ENCODE measurements at regions not wholly inside any gene's neighbourhood (a gene's known extent, or its start where the extent isn't known, plus 50 kb on each side); places are given as distances from the start of the nearest gene placed in this dataset.

DNA sequence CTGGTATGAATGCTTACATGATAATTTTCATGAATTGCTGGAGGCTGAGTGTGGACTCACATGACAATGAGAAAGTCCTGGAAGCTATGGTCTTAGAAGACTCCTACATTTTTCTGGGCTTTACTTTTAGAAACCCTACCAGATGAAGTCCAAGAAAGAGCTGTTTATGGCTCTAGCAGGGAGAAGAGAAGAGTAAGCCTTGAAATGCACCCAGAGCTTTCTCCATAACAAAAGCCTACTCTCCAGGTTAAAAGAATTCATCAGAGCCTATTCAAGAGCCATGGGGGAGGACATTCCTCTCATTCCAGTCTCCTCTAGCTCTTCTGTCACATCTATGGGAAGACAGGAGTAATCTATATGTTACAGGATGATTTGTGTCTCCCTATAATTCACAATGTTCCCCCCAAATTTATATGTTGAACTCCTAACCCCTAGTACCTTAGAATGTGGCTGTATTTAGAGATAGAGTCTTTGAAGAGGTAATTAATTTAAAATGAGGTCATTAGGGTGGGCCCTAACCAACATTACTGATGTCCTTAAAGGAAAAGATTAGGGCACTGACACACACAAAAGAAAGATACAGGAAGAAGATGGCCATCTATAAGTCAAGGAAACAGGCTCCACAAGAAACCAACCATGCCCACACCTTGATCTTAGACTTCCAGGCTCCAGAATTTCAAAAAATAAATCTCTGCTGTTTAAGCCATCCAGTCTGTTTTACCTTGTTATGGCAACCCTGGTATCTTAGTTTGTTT lies 193.8 kb upstream of the PTER start:
- DNase-seq: no peak

DNA sequence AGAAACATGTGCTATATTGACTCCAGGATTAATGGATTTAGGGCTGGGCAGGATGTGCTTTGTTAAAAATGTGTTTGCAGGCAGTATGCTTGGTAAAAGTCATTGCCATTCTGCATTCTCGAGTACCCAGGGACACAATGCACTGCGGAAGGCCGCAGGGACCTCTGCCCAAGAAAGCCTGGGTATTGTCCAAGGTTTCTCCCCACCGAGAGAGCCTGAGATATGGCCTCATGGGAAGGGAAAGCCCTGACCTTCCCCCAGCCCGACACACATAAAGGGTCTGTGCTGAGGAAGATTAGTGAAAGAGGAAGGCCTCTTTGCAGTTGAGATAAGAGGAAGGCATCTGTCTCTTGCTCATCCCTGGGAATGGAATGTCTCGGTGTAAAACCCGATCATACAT lies 186.7 kb upstream of the PTER start:
- peak; percentile 24 for DNase-seq

DNA sequence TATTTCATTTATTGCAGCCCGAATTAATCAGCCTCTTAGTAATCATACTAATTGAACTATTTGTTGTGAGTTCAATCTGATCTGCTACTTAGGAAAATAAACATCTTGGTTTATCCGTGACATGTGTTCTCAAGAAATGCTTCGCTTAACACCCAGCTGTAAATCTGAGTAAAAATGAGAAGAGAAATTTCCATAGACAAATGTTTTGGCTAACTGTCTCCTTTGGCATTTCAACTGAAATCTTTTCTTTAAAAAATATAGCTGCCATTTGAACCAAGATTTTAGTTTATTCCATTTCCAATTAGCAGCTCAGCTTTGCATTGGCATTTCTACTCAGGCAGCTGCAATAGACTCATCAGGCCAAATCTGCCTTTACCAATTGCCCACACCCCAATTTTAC lies 180.5 kb upstream of the PTER start:
- no peak for DNase-seq

DNA sequence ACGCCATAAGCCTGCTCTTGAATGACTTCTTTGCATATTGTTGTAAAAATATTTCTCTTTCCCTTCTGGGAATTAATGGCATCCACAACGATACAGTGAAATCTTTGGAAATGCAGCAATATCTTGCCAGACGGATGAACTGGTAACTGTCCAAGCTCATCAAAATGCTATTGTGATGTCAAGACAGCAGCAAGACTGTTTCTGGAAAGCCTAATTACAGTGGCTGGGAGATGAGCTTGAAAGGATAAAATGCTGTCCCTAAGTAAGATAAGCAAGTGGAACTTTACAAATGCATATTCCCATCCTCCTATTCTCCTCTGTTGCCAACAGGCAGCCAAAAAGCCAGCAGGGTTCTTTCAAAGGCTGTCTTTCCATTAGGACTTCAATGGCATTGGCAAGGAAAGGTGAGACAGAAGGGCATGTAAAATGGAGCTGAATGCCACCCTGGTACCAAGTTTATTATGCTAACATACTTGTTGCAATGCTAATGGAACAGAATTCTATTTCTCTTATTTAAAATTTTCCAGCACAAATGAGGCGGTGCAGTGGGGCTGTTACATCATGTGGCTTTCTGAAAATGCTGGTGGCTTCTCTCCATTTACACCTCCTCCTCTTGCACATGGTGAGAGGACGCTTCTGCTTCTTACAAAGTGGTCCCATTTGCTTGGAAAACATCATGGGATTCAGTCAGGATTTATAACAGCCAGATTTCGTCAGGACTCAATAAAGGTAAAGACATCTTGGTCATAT lies 178.3 kb upstream of the PTER start:
- DNase-seq: no peak

DNA sequence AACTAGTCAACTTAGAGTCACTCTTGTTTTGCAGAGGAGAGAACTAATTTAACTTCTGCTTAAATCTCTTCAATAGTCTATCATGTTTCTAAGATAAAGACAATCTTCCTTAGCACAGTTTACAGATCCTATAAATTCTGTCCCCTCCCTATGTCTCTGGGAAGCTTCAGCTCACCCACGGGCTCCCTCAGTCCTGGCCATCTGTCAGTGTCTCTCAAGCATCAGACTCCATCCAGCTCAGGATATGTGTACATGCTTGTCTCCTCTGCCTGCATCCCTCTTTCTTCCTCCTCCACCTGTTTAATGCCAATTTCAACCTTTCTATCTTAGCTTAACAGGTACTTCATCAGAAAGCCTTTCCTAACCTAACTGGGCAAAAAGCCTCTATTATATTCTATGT lies 177.1 kb upstream of the PTER start:
- no peak for DNase-seq

DNA sequence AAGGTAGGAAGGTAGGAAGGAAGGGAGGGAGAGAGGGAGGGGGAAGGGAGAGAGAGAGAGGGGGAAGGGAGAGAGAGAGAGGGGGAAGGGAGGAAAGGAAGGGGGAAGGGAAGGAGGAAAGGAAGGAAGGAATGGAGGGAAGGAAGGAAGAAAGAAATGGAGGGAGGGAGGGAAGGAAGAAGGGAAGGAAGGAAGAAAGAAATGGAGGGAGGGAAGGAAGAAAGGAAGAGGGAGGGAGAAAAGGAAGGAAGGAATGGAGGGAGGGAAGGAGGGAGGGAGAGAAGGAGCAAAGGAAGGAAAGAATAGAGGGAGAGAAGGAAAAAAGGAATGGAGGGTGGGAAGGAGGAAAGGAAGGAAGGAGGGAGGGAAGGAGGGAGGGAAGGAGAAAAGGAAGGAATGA lies 176.4 kb upstream of the PTER start:
- no peak for DNase-seq

DNA sequence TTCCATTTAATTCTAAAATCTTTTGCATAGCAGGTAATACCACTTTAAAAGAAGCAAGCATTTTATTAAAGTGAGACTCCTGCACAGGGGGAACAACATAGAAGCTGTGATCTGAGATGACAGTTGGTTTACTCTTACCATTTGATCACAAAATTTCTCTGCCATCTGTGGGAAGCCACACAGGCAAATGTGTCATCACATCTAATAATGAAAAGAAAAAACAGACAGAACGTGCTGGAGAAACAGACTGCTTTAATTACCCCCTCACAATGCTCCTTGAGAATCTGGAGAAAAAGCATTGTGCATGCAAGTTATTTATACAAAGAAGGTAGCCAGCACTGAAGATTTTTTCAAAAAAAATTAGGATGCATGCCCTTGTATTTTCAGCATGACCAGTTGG lies 165.2 kb upstream of the PTER start:
- no peak for DNase-seq

DNA sequence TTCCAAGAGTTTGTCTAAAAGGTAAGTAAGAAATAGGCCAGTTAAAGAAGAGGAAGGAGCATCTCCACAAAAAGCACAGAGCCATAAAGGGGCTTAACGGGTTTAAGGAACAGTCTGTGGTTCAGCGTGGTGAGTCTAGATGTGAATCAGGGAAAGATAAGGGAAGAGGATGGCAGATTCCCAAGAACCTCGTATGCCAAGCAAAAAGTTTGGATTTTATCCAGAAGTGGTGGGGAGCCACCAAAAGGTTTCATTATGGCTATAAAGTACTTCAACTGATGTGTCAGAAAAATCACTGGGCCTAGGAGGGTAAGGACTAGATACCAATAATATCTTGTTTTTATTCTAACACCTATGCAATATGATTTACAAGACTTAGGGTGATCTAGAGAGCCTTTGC lies 161.9 kb upstream of the PTER start:
- no peak for DNase-seq

DNA sequence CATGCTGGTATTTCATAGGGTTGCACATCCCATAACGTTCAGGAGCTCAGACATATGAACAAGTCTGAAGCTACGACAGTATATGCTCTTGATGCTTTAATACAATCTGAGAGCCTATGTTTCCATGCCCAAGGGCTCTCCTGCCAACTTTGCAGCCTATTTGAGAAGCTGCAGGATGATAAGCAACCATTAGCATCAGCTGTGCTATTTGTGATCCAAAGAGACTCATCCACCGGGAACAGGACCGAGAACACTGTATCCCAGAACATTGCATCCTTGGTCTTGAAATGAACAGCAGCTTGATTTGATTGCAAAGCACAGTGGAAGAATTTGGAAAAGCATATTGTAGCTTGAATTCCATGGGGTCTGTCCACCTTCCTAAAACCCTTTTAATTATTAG lies 156.2 kb upstream of the PTER start:
- no peak for DNase-seq

DNA sequence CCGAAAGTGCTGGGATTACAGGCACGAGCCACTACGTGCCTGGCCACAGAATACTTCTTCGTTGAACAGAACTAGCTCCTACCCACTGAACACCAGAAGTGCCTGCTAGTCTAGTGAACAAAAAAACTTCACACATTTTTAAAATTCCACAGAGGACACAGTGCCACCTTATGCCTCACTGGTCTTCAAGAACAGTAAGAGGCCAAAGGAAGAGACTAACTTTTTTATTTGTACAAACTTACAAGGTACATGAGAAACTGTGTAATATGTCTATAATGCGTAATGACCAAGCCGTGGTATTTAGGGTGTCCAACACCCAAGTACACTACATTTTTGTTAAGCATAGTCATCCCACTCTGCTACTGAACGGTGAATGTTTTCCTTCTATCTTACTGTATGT lies 144.4 kb upstream of the PTER start:
- DNase-seq: no peak

DNA sequence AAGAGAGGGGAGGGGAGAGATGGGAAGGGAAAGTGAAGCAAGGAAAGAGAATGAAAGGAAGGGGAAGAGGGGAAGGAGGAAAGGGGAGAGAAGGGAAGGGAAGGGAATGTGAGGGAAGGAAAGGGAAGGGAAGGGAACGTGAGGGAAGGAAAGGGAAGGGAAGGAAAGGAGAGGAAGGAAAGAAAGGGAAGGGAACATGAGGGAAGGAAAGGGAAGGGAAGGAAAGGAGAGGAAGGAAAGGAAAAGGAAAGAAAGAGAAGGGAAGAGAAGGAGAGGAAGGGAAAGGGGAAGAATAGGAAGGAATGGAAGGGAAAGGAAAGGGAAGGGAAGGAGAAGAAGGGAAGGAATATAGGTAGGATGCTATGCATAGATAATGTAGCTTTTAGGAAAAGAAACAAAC lies 139.7 kb upstream of the PTER start:
- no peak for DNase-seq

DNA sequence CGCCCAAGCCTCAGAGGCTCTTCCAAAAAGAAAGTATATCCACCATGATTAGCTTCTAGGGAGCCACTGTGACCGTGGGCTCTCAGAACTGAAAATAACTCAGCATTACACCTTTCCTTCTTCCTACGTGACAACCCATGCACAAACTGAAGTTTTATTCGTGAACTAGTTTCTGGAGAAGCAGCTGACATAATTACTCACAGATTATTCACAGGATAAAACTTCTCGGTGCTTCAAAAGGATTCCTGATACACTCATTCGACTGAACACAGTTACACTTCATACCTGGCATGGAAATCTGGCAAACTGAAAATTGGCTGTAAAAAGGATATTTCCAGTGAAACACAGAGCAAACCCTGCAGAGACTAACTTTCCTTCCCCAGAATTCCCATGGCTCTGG lies 139.2 kb upstream of the PTER start:
- DNase-seq: no peak

DNA sequence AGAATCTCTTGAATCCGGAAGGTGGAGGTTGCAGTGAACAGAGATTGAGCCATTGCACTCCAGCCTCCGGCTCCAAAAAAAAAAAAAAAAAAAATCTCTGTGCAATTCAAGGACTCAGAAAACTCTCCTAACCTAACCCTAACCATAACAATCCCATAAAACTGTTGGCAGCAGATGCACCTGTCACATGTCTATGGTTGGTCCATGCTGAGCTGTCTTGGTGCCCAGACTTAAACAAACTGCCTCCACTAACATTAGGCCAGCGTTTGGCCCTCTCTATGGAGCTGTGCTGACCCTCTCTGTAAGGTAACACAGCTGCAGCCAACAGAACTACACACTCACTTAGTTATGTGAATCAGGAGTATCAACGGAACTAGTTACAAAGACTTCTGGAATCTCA lies 132.5 kb upstream of the PTER start:
- DNase-seq: no peak

DNA sequence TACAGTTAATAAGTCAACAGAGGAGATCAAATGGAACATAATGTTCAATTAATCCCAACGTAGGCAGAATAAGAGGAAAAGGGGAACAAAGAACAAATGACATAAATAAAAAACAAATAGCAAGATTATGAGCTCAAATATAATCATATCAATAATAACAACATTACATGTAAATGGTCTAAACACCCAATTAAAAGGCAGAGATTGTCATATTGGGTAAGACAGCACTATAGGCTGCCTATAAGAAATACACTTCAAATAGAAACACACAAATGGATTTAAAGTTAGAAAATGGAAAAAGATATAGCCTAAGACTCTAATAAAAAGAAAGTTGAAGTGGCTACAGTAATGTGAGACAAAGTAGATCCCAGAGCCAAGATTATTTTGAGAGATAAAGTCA lies 126.4 kb upstream of the PTER start:
- DNase-seq: no peak

DNA sequence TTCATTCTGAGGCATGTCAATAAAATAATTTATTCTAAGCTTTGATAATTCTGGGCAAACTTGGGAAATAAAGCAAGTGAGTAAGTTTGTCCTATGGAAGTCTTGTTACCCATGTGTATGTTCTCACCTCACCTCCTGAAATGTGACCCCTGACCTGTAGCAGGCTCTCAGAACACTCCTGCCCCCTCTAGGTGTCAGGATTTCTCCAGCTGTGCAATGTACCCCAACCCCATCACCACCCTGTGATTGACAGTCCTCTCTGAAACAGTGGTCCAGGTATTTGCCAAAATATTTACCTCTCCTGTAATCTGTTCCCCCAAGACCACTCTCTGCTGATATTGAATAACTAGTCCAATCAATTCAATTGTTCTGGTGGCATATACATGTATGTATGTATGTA lies 122.6 kb upstream of the PTER start:
- DNase-seq: peak; percentile 63

DNA sequence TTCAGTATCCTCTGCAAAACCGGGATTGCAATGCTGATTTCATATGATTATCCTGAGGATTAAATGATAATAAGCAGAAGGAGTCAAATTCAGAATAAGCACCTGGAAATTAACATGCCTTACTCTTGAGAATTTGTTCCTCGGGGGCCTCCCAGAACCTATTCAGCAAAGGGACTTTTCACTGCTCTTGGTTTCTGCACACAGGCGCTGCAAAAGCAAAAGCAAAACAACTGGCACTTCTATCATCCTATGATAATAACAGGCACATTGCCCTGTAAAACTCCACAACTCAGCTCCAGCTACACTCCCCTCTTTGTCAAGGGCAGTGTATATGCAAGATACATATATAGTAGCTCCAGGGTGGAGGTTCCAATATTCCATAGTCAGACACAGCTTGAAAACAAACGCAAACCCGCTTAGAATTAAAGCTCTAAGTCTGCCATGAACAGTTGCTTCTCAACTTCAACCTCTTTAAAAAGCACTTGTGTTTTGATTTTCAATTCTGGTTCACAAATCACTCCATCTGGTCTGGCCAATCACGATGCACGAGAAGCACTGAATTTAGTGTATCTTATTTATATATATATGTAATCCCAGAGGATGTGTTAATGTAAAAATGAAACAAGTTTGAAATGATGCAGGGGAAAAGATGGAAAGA lies 119.9 kb upstream of the PTER start:
- no peak for DNase-seq

DNA sequence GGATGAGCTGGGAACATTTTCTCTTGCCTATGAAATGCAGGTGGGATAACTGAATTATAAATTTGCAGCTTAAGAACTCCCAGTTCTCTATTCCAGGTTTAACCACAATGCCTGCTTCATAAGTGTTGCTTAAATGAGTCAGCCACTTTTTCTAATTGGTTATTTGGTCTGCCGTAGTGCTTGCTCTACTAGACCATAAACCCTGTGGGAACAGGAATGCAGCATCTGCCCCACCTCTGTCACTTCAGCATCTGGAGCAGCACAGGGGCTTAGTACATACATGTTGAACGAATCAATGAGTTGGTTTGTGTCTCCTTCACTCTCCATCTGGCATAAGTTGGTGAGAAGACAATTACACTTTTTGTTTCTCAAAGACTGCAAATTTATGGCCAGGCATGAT lies 95.2 kb upstream of the PTER start:
- DNase-seq: no peak

DNA sequence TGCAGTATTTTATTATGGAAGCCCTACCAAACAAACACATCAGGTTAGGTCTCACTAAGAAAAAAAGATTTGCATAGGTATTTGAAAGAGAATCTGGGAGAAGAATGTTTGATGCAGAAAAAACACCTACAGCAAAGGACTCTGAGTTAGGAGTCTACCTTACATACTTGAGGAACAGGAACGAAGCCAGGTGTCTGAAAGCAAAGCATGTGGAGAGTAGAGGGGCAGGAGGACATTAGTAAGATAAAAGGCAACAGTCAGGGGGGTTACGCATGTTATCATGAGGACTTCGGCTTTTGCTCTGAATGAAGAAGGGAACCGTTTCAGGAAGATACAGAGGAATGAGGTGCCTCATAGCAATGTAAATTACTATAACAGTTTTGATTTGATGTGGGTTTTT lies 87.9 kb upstream of the PTER start:
- no peak for DNase-seq

DNA sequence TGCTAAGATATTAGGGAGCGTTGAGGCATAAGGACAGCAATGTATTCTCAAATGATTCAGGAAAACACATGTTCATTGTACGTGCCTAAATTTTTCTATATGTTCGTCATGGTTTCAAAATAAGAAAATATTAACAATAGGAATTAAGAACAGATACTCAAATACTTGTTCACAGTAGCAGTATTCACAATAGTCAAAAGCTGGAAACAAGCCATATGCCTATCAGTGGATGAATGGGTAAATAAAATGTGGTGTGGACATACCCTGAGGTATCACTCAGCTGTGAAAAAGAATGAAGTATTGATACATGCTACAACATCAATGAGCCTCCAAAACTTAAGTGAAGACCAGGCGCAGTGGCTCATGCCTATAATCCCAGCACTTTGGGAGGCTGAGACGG lies 84.7 kb upstream of the PTER start:
- DNase-seq: no peak

DNA sequence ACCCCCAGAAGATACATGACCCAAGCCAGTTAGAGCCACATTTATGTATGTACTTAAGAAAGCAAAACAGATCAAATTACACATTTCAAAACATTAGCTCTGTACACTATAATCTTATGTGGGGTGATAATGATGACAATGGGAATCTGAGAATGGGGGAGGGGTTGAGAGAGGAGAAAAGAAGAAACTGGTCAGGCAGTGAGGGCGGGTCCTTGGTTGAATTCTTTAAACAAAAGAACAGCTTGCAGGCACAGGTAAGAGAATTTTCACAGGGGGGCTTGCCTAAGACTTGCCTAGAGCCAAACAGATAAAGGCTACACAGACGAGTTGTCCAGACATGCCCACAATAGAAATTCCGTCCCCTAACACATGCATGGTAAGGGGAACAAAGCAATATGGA lies 76.8 kb upstream of the PTER start:
- DNase-seq: peak; percentile 34

DNA sequence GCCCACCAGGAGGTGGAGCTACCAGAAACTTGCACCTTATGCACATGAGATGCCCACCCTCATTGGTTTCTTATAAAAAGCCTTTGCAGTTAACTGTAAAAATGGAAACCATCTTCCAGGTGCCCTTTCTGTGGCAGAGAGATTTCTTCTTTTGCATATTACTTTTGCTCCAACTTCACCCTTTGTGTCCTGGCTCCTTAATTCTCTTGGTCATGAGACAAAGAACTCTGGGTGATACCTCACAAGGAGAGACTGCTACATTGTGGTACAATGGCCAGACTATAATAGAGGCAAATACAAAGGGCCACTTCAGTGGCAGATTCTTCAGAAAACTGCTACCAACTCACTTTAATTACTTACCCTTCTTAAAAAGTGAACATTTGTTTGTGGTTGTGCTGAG lies 76.4 kb upstream of the PTER start:
- no peak for DNase-seq

DNA sequence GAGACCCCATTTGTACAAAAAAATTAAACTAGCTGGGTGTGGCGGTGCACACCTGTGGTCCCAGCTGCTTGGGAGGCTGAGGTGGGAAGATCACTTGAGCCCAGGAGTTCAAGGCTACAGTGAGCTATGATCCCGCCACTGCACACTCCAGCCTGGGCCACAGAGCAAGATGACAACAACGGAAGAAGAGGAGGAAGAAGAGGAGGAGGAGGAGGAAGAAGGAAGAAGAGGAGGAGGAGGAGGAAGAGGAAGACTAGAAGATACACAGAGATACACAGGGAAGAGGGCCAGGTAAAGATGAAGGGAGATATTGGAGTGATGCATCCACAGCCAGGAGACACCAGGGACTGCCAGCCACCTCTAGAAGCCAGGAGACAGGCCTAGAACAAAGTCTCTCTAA lies 75.7 kb upstream of the PTER start:
- DNase-seq: no peak

DNA sequence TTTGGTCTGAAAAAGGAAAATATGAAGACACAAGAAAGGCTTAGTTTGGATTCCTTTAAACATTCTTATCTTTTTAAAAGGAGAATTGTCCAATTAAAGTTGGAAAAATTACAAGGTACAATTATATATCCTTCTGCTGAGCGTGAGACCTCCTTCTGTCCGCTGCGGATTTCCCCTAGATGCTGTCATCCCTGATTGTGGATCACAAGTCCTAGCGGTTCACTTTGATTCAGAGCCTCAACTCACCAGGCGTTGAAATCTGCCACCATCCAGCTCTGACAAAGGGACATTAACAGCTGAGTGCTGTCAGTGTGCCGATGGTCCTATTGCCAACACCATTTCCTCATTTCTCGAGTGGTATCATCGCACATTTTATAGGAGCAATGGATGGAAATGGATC lies 73.1 kb upstream of the PTER start:
- no peak for DNase-seq

DNA sequence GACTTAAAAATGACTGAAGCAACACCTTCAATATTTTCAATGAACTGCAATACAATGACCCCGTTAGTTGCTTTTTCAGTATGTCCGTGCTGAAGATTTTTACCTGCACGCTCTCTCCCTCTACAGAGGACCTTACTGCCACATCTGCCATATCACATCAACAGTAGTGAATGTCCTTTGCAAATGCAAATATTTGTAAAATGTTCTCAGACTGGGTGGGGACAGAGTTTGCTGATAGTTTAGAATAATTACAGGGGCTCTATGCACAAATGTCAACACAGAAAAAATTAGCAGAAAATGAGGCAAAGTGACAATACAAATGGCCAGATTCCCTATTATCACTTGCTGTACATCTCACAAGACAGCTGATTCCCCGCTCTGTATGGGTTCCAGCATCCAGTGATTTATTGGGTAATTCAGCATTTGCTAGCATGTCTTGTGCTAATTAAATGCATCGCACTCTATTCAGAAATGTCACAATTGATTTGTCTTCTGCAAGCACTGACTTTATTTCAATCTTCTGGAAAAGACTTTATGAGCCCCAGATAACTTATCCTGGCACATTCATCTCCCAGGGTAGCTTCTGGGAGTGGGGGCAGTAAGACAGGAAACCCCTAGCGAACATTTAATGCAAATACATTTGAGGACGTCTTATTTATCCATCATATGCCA lies 69.1 kb upstream of the PTER start:
- no peak for DNase-seq
